Kidney (tissue), 13 donors: ENCODE measurements at regions not wholly inside any gene's neighbourhood (a gene's known extent, or its start where the extent isn't known, plus 50 kb on each side); places are given as distances from the start of the nearest gene placed in this dataset.

Experiments used
- DNase-seq, 5 donors: peaks; one replicate each; pipeline ENCODE4 v3.0.0-alpha.2; 2013 to 2020
- FAIRE-seq: peaks from 2 replicates; lab custom pipeline; 2012; peaks lifted over from hg19 to GRCh38; lab: Jason Lieb, UNC
- H3K27ac ChIP-seq, 2 donors: one replicate each; pipeline ENCODE4 v1.7.0; 2013; ENCODE audit warnings: low read depth in 2 of 2, low read length in 2 of 2, inconsistent platforms in 1 of 2
- H3K27me3 ChIP-seq: one replicate; pipeline ENCODE4 v1.7.1; 2013; ENCODE audit warnings: low read length, inconsistent platforms; ENCODE audit not compliant: control insufficient read depth, insufficient read depth
- H3K36me3 ChIP-seq, 3 donors: one replicate each; pipeline versions ENCODE4 v1.7.0 to v1.7.1; 2013; ENCODE audit warnings: low read length in 3 of 3, control low read depth in 1 of 3, inconsistent platforms in 1 of 3; ENCODE audit not compliant: insufficient read depth in 3 of 3, control insufficient read depth in 2 of 3
- H3K4me1 ChIP-seq, 3 donors: one replicate each; pipeline versions ENCODE4 v1.7.0 to v1.7.1; 2013; ENCODE audit warnings: low read length in 3 of 3, inconsistent platforms in 1 of 3, low read depth in 1 of 3; ENCODE audit not compliant: control insufficient read depth in 2 of 3, insufficient read depth in 2 of 3
- H3K4me3 ChIP-seq, 3 donors: one replicate each; pipeline versions ENCODE4 v1.7.0 to v1.8.1; 2013; ENCODE audit warnings: low read length in 3 of 3, control low read depth in 1 of 3, inconsistent platforms in 1 of 3
- H3K9ac ChIP-seq, 3 donors: one replicate each; pipeline versions ENCODE4 v1.7.0 to v1.7.1; 2013; ENCODE audit warnings: low read length in 3 of 3, control low read depth in 1 of 3, inconsistent platforms in 1 of 3
- H3K9me3 ChIP-seq, 3 donors: one replicate each; pipeline versions ENCODE4 v1.7.0 to v1.7.1; 2013; ENCODE audit warnings: low read length in 3 of 3, control low read depth in 1 of 3, inconsistent platforms in 1 of 3; ENCODE audit not compliant: control insufficient read depth in 2 of 3, insufficient read depth in 1 of 3
- intact Hi-C: fragments of 100-400 bp; cut with DNase I; formaldehyde crosslinking; loops from one replicate; pipeline ENCODE4 v1.11.1; 2022
- TF ChIP-seq, protein P1 (sequence below): IDR thresholded peaks from 3 replicates; pipeline ENCODE4 v1.5.1; 2012; ENCODE audit warnings: mild to moderate bottlenecking, moderate library complexity, borderline replicate concordance; ENCODE audit not compliant: insufficient read depth; ENCODE audit errors: extremely low read depth
- donor health status: control.
- donor health status: control.
- donor health status: control.
- donor health status: control.
- donor health status: control.
- donor health status: DM: yes; HTN: yes; CAD: no.
- donor health status: Normal renal cell carcinoma (clear cell type).

DNA sequence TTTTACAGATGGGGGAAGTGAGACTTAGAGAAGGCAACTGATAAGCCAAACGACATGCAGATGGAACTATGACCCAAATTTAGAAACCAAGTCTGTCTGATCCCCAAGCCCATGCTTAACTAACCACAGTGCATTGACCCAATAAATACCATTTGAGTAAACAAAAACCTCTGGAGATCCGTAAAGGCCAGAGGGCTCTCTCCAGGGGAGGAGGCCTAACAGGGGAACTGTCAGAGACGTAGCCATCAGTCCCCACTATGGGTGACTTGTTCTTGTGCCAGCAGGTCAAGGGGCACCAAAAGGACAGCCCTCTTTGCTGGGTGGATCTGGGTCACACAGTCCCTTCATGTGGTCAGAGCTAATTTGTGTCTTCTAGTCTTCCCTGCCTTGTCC lies 420.2 kb downstream of the BCOR start:
- intact Hi-C loops = no loop called here
- Histone ChIP-seq H3K9ac (no peak overlapping the region), H3K36me3 (no peaks in the 10 kb centered on the region), H3K27me3 (no peaks in the 10 kb centered on the region), H3K27ac (no peak overlapping the region), H3K4me1 (peaks cover 0 to 5% (median 4%) of the 10 kb centered on the region in 3 donors), H3K9me3 (no peaks in the 10 kb centered on the region), H3K4me3 (no peak overlapping the region)
- no peak for DNase-seq
- TF ChIP-seq, protein P1, sequence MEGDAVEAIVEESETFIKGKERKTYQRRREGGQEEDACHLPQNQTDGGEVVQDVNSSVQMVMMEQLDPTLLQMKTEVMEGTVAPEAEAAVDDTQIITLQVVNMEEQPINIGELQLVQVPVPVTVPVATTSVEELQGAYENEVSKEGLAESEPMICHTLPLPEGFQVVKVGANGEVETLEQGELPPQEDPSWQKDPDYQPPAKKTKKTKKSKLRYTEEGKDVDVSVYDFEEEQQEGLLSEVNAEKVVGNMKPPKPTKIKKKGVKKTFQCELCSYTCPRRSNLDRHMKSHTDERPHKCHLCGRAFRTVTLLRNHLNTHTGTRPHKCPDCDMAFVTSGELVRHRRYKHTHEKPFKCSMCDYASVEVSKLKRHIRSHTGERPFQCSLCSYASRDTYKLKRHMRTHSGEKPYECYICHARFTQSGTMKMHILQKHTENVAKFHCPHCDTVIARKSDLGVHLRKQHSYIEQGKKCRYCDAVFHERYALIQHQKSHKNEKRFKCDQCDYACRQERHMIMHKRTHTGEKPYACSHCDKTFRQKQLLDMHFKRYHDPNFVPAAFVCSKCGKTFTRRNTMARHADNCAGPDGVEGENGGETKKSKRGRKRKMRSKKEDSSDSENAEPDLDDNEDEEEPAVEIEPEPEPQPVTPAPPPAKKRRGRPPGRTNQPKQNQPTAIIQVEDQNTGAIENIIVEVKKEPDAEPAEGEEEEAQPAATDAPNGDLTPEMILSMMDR = no peak
- no peak for FAIRE-seq

DNA sequence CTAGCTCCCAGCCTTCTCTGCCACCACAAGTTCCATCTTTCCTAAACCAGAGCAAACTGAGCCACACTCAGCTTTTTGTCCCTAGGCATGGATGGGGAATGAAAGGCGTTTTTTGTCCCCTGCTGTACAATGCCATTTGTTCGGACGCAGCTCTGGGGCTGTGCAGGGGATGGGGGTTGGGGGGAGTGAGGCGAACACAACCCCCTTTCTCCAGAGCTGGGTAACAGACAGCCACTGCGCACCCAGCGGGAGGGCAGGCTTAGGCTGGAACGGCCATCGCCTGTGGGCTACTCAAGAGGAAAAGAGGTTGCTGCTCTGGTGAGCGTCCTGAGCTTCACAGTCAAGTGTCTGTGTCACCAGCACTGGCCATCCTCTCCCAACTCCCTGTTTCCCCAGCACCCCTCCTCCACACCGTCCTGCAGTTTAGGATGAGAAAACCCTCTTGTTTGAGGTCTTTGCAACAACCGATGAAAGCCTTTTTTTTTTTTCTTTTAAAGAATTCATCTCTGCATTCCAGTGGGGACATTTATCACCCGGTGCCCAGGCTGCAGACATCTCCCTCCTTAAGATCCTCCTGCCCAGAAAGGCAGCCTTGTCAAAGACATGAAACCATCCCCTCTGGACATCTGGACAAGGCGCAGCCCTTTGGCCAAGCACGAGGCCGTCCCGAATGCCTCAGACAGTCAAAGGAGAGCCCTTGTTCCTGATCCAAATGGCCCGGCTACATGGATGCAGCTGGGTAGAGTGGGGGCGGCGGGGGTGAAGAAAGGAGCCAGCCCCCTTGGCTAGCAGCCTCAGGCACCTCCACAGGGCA lies 419.6 kb downstream of the BCOR start:
- Histone ChIP-seq H3K9ac (no peak overlapping the region), H3K27me3 (no peaks in the 10 kb centered on the region), H3K9me3 (no peaks in the 10 kb centered on the region), H3K27ac (no peak overlapping the region), H3K4me3 (no peak overlapping the region), H3K4me1 (peaks cover 0 to 5% (median 4%) of the 10 kb centered on the region in 3 donors), H3K36me3 (no peaks in the 10 kb centered on the region)
- TF ChIP-seq, protein P1 = no peak
- intact Hi-C loops = no loop called here
- DNase-seq (no peak), FAIRE-seq (no peak)

DNA sequence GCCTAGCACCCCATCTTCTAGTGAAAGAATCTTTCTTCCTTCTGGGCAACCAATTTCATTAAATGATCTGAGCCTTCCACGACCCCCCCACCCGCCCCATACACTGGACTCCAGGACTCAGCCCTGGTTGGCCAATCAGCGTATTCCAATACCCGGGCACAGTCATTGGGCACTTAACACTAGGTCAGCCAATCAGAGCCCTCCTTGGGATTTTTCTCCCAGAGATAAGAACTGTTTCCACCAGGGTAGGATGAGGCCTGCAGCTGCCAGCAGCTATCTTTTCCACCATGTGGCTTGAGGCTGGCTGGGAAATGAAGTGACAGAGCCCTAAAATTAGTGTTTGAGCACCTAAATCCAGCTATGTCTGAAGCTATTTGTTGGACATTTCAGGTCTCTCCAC lies 418.8 kb downstream of the BCOR start:
- DNase-seq (no peak), FAIRE-seq (no peak)
- no peak overlapping the region for H3K27ac ChIP-seq
- H3K4me1 ChIP-seq = peaks cover 0 to 5% (median 4%) of the 10 kb centered on the region in 3 donors
- H3K27me3 ChIP-seq = no peaks in the 10 kb centered on the region
- H3K36me3 ChIP-seq = no peaks in the 10 kb centered on the region
- no peak overlapping the region for H3K9ac ChIP-seq
- H3K9me3 ChIP-seq = no peaks in the 10 kb centered on the region
- intact Hi-C loops = no loop called here
- TF ChIP-seq, protein P1 = no peak
- H3K4me3 ChIP-seq = no peak overlapping the region
